Activated naive CD8-positive, alpha-beta T cell (primary cell): ENCODE measurements at regions not wholly inside any gene's neighbourhood (a gene's known extent, or its start where the extent isn't known, plus 50 kb on each side); places are given as distances from the start of the nearest gene placed in this dataset.
"Not testable (repeated sequence)": the region's sequence is repeated elsewhere in the genome, so short reads cannot be mapped to it uniquely, and the experiment has no call there.

Experiments
- H3K27ac Mint-ChIP-seq: one replicate; pipeline ENCODE4 v1.8.0; 2021; ENCODE audit warnings: mixed read lengths
- H3K27me3 Mint-ChIP-seq: one replicate; pipeline ENCODE4 v1.8.0; 2021; ENCODE audit warnings: mixed read lengths
- H3K36me3 Mint-ChIP-seq: one replicate; pipeline ENCODE4 v1.8.0; 2021; ENCODE audit warnings: mixed read lengths
- H3K4me1 Mint-ChIP-seq: one replicate; pipeline ENCODE4 v1.8.0; 2021; ENCODE audit warnings: low read depth, mixed read lengths
- H3K4me3 Mint-ChIP-seq: one replicate; pipeline ENCODE4 v1.8.0; 2021; ENCODE audit warnings: mild to moderate bottlenecking, mixed read lengths
- H3K9me3 Mint-ChIP-seq: one replicate; pipeline ENCODE4 v1.8.0; 2021; ENCODE audit warnings: low read depth, mixed read lengths

DNA sequence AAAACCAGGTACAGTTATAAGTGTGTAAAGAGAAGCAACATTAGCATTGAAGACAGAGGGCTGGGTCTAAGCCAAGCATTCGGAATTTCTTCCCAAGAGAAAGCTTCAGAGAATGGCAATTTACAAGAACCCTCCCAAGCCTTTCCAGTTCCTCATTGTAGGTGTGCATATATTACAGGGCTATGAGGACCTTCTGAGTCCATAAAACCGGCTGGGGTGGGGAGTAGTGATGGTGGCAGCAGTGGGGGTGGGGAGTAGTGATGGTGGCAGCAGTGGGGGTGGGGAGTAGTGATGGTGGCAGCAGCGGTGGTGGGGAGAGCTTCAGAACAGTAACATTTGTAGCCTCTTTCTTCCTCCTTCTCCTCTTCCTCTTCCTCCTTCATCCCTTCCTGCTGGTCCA, 368.7 kb upstream of the UMPS start:
- no peaks in the 10 kb centered on the region for H3K9me3 Mint-ChIP-seq
- H3K27ac Mint-ChIP-seq, result no peak overlapping the region
- H3K4me1 Mint-ChIP-seq, result no peaks in the 10 kb centered on the region
- H3K4me3 Mint-ChIP-seq, result no peak overlapping the region
- H3K36me3 Mint-ChIP-seq, result no peaks in the 10 kb centered on the region
- H3K27me3 Mint-ChIP-seq, result peaks cover 17% of the 10 kb centered on the region

DNA sequence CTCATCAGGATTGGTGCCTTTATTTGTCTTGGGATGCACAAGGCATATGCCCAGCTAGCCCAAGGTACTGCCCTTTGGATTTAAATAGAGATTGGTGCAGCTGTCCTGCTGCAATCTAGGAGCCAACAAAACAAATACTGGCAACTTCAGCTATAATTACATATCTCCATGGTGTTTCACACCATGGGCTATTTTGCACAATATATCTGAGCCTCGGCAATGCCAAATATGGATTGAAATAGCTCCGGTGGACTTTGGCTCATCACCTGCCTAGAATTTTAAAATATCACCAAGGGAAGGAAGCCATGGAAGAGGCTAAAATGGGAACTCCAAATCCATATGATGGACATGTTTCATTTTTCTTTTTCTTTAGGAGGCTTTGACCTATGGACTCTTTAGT, 367.8 kb upstream of the UMPS start:
- H3K9me3 Mint-ChIP-seq, result no peaks in the 10 kb centered on the region
- no peak overlapping the region for H3K27ac Mint-ChIP-seq

DNA sequence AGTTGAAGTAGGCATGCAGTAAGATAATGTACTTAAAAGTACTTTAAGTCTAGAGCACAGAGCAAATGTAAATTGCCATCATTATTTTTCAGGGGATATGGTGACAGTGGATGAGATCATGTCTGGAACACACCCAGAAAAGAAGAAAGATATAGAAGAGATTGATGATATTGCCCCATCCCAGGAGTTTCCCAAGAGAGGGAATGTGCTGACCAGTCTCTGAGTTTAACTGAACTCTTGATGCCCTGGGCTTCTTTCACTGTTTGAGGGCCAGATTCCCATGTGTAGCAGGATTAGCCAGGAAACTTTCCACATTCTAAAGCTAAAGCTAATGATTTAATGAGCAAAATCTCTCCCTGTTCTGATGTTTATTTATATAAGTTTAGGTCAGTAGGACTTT, 366.8 kb upstream of the UMPS start:
- H3K9me3 Mint-ChIP-seq, result no peaks in the 10 kb centered on the region
- H3K36me3 Mint-ChIP-seq, result no peaks in the 10 kb centered on the region
- no peak overlapping the region for H3K4me3 Mint-ChIP-seq
- no peaks in the 10 kb centered on the region for H3K4me1 Mint-ChIP-seq
- H3K27ac Mint-ChIP-seq, result no peak overlapping the region
- H3K27me3 Mint-ChIP-seq, result peaks cover 6% of the 10 kb centered on the region

More for the DNA sequence above, 367.8 kb upstream of the UMPS start:
- Mint-ChIP-seq H3K4me3 (no peak overlapping the region), H3K27me3 (peaks cover 10% of the 10 kb centered on the region), H3K36me3 (no peaks in the 10 kb centered on the region), H3K4me1 (no peaks in the 10 kb centered on the region)

DNA sequence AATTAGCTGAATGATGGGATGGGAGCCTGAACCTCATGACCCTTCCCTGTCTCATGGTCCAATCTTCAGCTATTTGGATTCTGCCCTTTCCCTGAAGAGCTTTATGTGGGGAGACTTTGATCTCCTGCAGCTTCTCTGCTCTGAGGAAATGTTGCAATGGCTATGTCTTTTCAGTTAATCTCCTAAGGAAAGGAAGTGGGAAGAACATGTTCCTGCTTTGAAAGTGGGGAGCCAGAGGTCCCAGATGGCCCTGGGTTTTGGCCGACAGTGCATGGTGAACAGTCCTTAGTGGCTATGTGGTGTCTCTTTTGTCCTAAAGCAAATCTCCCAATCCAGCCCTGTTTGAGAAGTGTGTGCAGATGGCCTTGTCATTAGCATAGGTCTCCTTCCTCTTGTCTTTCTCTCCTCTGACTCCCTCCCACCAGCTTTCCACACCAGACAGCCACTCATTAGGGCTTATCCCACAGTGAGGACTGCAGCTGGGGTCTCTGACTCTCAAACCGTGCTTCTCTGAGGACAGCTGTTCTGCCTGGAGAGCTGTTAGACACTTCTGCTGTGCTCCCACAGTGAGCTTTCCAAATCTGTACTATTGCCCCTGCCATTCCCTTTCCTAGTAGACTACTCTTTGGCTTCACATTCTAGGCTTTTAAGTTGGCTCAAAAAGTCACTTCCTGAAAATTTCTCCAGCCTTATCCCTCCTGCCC, 365.8 kb upstream of the UMPS start:
- Mint-ChIP-seq H3K27ac (no peak overlapping the region), H3K4me1 (no peaks in the 10 kb centered on the region), H3K36me3 (no peaks in the 10 kb centered on the region), H3K27me3 (peaks cover 2% of the 10 kb centered on the region), H3K9me3 (no peaks in the 10 kb centered on the region), H3K4me3 (no peak overlapping the region)

DNA sequence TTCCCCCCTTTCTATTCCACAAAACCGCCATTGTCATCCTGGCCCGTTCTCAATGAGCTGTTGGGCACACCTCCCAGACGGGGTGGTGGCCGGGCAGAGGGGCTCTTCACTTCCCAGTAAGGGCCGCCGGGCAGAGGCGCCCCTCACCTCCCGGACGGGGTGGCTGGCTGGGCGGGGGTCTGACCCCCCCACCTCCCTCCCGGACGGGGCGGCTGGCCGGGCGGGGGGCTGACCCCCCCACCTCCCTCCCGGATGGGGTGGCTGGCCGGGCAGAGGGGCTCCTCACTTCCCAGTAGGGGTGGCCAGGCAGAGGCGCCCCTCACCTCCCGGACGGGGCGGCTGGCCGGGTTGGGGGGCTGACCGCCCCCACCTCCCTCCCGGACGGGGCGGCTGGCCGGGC, 363.6 kb upstream of the UMPS start:
- H3K36me3 Mint-ChIP-seq, H3K4me3 Mint-ChIP-seq, H3K4me1 Mint-ChIP-seq, H3K27ac Mint-ChIP-seq, H3K9me3 Mint-ChIP-seq, H3K27me3 Mint-ChIP-seq: not testable (repeated sequence)

GRCh38 chr3:124372775-124373174, 357.5 kb upstream of the UMPS start:
- H3K27ac Mint-ChIP-seq, result no peak overlapping the region
- H3K9me3 Mint-ChIP-seq, result no peaks in the 10 kb centered on the region
- H3K4me1 Mint-ChIP-seq, result no peaks in the 10 kb centered on the region
- H3K27me3 Mint-ChIP-seq, result peaks cover 1% of the 10 kb centered on the region
- no peak overlapping the region for H3K4me3 Mint-ChIP-seq
- no peaks in the 10 kb centered on the region for H3K36me3 Mint-ChIP-seq

DNA sequence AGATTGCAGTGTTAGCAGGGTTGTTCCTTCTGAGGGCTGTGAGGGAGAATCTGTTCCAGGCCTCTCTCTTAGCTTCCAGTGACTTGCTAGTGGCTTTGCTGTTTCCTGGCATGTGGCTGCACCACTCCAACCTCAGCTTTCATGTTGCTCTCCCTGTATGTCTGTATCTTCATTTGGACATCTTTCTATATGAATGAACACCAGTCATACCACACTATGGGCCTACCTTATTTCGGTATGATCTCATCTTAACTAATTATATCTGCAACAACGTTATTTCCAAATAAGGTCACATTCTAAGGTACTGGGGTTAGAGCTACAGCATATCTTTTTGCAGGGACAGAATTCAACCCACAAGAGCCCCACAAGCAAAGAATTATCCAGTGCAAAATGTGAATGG, 356.7 kb upstream of the UMPS start:
- no peaks in the 10 kb centered on the region for H3K36me3 Mint-ChIP-seq
- H3K27ac Mint-ChIP-seq, result no peak overlapping the region
- no peaks in the 10 kb centered on the region for H3K9me3 Mint-ChIP-seq
- H3K27me3 Mint-ChIP-seq, result peaks cover 1% of the 10 kb centered on the region
- no peak overlapping the region for H3K4me3 Mint-ChIP-seq
- H3K4me1 Mint-ChIP-seq, result no peaks in the 10 kb centered on the region

GRCh38 chr3:124374583-124374982, 355.7 kb upstream of the UMPS start:
- H3K9me3 Mint-ChIP-seq, result no peaks in the 10 kb centered on the region
- H3K4me3 Mint-ChIP-seq, result no peak overlapping the region
- H3K36me3 Mint-ChIP-seq, result no peaks in the 10 kb centered on the region
- H3K4me1 Mint-ChIP-seq, result no peaks in the 10 kb centered on the region
- H3K27me3 Mint-ChIP-seq, result peaks cover 1% of the 10 kb centered on the region
- no peak overlapping the region for H3K27ac Mint-ChIP-seq

- H3K4me3 Mint-ChIP-seq, result no peak overlapping the region
- H3K9me3 Mint-ChIP-seq, result no peaks in the 10 kb centered on the region
- H3K27ac Mint-ChIP-seq, result no peak overlapping the region
- H3K27me3 Mint-ChIP-seq, result peaks cover 7% of the 10 kb centered on the region
- H3K36me3 Mint-ChIP-seq, result no peaks in the 10 kb centered on the region
- no peaks in the 10 kb centered on the region for H3K4me1 Mint-ChIP-seq
Measured at GRCh38 chr3:124381575-124382333, 348.5 kb upstream of the UMPS start.

- H3K27me3 Mint-ChIP-seq, result peaks cover 9% of the 10 kb centered on the region
- no peak overlapping the region for H3K4me3 Mint-ChIP-seq
- H3K9me3 Mint-ChIP-seq, result no peaks in the 10 kb centered on the region
- H3K27ac Mint-ChIP-seq, result no peak overlapping the region
- H3K4me1 Mint-ChIP-seq, result no peaks in the 10 kb centered on the region
- no peaks in the 10 kb centered on the region for H3K36me3 Mint-ChIP-seq
Measured at GRCh38 chr3:124383051-124383450, 347.2 kb upstream of the UMPS start.

DNA sequence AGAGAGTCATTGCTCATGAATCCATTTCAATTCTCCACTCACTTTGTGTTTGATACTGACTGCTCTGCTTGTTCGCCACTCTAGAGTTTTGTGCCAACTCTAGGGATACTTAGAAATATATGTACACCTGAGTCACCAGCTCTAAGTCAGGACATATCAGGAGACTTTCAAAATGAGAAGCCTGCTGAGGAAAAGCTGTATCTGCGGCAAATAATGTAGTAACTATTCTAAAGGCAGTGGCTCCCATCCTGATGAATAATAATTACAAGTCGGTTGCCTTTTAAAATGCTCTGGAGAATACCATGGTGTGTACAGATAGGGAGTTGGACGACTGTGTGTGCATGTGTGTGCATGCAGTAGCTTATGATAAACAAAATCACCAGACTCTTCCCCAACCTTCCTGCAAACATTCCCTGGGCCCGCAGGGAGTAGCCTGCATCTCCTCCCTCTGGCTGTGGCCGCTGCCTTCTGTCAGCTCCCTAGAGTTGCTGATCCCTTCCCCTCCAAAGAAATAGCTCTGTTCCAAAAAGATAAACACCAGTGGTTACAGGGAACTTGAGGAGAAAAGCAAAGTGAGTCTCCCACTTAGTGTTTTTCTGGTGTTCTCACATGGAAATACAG, 346.3 kb upstream of the UMPS start:
- H3K4me3 Mint-ChIP-seq, result no peak overlapping the region
- H3K4me1 Mint-ChIP-seq, result no peaks in the 10 kb centered on the region
- peaks cover 9% of the 10 kb centered on the region for H3K27me3 Mint-ChIP-seq
- no peaks in the 10 kb centered on the region for H3K36me3 Mint-ChIP-seq
- no peaks in the 10 kb centered on the region for H3K9me3 Mint-ChIP-seq
- H3K27ac Mint-ChIP-seq, result no peak overlapping the region

DNA sequence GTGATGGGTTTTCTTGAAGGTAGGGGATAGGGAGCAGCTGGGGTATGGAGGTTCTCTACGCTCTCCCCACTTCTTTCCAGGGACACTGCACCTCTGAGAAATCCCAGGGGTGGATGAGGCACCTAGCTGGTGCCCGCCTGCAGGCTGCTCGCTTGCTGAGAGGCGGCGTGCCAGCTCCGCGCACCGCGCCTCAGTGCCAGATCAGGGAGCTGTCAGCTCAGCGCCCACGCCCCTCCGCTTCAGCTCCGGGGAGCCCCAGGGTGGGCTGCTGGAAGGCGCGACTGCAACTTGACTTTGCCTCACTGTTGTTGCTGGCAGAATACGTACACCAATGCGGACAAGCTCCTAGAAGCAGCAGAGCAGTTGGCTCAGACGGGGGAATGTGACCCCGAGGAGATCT, 345.7 kb upstream of the UMPS start:
- Mint-ChIP-seq H3K4me3 (no peak overlapping the region), H3K4me1 (no peaks in the 10 kb centered on the region), H3K27me3 (peaks cover 9% of the 10 kb centered on the region), H3K9me3 (no peaks in the 10 kb centered on the region), H3K36me3 (no peaks in the 10 kb centered on the region), H3K27ac (no peak overlapping the region)

- Mint-ChIP-seq H3K36me3 (no peaks in the 10 kb centered on the region), H3K9me3 (no peaks in the 10 kb centered on the region), H3K27ac (no peak overlapping the region), H3K4me1 (no peaks in the 10 kb centered on the region), H3K4me3 (no peak overlapping the region), H3K27me3 (peaks cover 5% of the 10 kb centered on the region)
Measured at GRCh38 chr3:124385996-124386395, 344.3 kb upstream of the UMPS start.

- Mint-ChIP-seq H3K27me3 (peaks cover 3% of the 10 kb centered on the region), H3K4me1 (no peaks in the 10 kb centered on the region)
Measured at GRCh38 chr3:124386996-124387595, 343.2 kb upstream of the UMPS start.

GRCh38 chr3:124391774-124392173, 338.5 kb upstream of the UMPS start:
- Mint-ChIP-seq H3K27me3 (peaks cover 7% of the 10 kb centered on the region), H3K4me1 (no peaks in the 10 kb centered on the region), H3K27ac (no peak overlapping the region), H3K4me3 (no peak overlapping the region), H3K9me3 (no peaks in the 10 kb centered on the region), H3K36me3 (no peaks in the 10 kb centered on the region)

More at GRCh38 chr3:124386996-124387595, 343.2 kb upstream of the UMPS start:
- no peaks in the 10 kb centered on the region for H3K9me3 Mint-ChIP-seq
- H3K36me3 Mint-ChIP-seq, result no peaks in the 10 kb centered on the region
- H3K27ac Mint-ChIP-seq, result no peak overlapping the region
- no peak overlapping the region for H3K4me3 Mint-ChIP-seq
